Lung microvascular endothelial cell (primary cell): ENCODE measurements at regions not wholly inside any gene's neighbourhood (a gene's known extent, or its start where the extent isn't known, plus 50 kb on each side); places are given as distances from the start of the nearest gene placed in this dataset.

ENCODE experiments used
- DNase-seq, 2 donors: peaks; one replicate each; pipeline versions ENCODE4 v3.0.0 to v3.0.0-alpha.2; 2010; ENCODE audit warnings: low read depth in 2 of 2

DNA sequence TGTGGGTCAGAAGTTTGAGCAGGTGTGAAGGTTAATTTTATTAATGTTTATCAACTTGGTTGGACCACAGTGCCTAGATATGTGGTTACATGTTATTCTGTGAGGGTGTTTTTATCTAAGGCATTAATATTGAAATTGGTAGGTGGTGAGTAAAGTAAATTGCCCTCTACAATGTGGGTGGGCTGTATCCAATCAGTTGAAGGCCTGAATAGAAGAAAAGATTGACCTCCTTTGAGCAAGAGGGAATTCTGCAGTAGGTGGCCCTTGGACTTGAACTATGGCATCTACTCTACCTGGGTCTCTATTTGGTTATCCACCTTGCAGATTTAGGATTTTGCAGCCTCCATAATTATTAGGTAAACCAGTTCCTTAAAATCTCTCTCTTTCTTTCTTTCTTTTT is 356.8 kb upstream of the EEF2KMT start:
- DNase-seq = no peak

DNA sequence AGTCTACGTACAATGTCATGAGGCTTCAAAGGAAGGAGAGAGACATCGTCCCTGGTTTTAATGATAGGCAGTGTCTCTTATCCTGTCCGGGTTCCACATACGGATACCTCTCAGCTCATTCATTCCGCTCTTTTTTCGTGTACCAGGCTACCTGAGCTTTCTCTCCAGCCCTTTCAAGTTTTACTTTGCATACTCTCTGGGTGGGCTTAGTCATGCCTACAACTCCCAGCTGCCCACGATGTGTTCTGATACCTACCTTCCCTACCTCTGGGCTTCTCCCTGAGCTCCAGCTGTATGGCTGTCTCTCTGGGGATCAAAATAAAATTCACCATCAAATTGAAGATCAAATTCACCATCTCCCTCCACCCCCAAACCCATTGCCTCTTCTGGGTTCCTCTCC is 354.0 kb upstream of the EEF2KMT start:
- no peak for DNase-seq

DNA sequence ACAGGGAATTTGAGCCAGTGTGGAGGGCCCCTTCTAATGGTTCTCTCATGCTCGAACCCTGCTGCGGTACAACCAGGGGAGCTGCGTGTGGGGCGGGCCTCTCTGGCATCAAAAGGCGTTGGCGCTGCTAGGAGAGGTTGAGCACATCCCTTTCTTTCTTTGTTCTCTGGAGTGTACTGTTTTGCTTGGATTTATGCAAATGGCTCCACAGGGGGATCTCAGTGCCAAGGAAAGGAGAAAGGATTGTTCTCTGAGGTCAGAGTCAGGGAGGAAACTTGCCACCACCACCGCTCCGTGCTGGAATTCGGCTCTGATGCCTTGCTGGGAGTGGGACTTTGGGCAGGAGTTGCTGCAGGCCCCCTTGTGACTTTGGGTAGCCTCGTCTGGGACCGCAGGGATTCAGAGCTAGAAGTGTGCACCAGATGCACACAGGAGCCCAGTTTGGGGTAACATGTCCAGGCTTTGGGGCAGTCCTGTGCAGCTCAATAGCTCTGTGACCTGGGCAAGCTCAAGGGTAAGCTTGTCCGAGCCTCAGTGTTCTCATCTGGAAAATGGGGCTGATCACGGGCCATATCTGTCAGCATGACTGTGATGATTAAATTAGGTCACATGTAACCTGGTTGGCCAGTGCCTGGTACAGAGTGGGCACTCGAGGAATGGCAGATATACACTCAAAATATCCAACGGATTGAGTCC is 353.0 kb upstream of the EEF2KMT start:
- DNase-seq = no peak

DNA sequence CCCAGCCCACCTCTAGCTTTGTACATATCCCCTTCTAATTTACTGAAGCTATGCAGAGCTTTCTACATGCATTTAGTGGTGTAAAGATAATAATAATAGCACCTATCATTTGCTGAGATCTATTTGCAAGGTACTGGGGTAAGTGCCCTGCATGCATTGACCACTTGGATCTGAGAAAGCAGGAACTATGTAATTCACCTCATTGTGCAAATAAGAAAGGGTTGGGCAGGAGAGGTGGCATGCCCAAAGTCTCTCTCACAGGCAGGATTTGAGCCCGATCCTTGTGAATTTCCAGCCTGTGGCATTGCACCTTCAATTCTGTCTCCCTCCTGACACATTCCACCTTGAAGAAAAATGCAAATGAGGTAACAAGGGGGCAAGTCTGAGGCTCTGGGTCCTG is 352.3 kb upstream of the EEF2KMT start:
- no peak for DNase-seq

DNA sequence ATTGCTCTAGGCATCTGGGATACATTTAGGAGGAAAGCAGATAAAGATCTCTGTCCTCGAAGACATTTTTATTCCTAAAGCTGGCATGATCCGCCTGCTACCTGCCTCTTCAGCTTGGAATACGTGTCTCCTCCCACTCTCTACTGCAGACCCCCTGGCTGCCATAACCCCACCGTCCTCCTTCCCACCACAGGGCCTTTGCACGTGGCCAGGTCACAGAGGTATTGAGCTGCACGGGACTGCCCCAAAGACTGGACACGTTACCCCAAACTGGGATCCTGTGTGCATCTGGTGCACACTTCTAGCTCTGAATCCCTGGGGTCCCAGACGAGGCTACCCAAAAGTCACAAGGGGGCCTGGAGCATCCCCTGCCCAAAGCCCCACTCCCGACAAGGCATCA is 351.2 kb upstream of the EEF2KMT start:
- DNase-seq = no peak

DNA sequence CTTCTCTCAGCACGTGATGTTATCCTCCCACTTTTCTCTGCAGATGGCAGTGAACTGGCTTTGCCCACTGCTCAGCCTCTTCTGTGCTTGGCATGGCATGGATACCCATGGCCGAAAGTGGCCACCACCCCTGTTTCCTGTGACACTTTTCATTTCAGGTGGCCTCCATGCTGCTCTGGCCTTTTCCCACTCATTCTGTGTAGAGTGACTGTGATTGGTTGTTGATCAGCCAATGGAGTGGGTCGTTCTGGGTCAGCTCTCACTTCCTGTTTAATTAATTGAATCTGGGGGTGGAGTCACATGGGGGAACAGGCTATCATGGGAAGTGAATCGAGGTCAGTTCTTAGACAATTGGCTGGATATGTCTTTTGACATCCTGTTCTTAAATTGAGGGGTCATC is 350.1 kb upstream of the EEF2KMT start:
- no peak for DNase-seq

DNA sequence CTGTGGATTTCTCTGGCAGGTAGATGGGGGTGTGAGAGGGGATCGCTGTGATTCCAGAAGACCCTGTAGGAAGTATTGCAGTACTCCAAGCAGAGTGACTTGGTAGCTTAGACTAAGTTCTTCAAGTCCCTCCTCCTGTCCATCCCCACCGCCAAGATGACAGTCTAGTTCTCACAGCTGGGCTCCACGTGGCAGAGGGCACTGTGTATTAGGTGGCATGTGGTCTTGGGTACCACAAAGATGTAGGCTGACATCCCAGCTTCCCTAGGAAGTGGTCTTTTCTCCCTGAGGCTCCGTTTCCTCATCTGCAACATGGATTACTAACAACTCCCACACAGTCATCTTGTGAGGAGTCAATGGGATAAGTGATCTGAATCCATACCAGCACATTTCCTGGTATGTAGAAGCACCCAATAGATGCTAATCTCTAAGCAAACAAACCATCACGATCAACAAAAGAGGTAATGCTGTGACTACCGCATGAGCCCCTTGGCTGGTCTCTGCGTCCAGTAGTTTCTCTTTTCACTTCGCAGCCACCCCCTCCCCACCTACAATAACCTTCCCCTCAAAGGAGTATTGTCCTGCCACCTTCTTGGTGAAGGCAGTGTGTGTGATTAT is 349.1 kb upstream of the EEF2KMT start:
- no peak for DNase-seq

DNA sequence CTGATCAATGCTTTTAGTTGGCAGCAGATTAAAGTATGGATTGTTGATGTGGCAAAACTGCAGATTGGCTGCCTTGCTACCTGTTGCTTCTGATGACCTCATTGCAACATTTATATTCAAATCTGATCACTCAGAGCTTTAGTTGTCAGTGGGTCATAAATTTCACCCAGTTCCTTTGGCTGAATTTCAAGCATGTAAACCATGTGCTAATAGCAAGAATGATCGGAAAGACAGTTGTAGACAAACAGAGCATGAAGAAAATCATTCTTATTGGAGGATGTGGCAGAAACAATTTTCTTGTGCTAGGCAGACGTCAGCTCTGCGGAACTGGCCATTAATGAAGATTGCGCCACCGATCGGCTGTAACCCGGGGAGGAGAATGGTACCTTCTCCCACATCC is 346.6 kb upstream of the EEF2KMT start:
- DNase-seq = no peak

DNA sequence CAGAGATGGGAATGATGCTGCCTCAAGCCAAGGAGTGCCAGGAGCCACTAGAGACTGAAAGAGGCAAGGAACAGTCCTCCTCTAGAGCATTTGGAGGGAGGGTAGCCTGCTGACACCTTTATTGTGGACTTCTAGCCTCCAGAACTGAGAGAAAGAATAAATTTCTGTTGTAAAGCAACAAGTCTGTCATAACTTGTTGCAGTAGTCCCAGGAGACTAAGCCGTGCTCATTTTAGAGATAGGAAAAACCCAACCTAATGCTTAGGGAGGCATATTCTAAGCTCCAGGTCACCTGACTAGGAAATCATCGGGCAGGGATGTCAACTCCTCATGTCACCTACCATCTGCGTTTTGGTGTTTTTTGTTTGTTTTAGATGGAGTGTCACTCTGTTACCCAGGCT is 345.4 kb upstream of the EEF2KMT start:
- DNase-seq = no peak

DNA sequence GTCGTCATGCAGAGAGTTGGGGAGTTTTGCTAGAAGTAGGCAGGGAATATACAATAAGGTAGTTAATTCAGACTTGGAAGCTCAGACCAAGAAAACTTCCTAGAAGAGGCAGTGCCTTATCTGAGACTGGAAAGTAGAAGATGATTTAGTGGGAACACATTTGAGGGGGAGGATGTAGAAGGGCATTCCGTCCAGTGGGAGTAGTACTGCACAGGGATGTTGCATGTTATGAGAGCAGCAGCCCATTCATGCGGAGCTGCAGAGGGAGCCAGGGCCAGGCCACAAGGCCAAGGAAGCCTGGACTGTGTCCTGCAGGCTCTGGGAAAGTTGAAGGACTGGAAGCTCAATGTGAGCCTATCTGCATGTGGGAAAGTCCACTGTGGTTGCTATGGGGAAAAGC is 344.5 kb upstream of the EEF2KMT start:
- DNase-seq = no peak

DNA sequence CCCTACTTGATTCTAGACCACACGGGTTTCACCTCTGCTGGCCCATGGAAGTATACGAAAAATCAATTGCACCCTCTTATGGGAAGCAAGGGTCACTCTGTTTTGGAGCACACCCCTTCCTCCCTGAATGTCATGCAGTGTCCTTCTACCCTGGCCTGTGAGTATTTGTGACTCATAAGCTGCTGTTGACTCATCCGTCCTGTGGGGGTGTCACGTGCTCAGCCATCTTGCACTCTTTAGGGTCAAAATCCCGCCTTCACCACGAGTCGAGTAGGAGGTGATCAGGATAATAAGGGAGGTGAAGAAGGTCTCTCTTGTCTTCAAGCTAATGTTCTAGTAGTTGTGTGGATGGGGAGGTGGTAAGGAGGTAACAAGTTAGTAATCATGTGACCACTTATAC is 341.0 kb upstream of the EEF2KMT start:
- DNase-seq = no peak

DNA sequence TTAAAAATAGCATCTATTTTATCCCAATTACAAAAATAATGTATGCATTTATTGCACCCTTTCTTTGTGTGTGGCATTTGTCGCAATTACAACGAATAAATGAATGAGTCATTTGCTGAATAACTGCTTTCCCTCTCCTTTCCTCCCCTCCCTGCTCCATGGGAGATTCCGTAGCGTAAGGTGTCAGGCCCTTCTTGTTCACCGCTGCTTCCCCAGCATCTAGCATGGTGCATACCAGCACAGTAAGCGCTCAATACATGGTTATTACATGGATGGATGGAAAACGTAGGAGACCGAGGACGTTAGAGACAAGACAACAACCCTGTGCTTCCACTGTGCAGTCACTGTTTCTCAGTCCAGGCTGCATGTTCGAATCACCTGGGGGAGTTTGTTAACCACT is 336.0 kb upstream of the EEF2KMT start:
- no peak for DNase-seq

DNA sequence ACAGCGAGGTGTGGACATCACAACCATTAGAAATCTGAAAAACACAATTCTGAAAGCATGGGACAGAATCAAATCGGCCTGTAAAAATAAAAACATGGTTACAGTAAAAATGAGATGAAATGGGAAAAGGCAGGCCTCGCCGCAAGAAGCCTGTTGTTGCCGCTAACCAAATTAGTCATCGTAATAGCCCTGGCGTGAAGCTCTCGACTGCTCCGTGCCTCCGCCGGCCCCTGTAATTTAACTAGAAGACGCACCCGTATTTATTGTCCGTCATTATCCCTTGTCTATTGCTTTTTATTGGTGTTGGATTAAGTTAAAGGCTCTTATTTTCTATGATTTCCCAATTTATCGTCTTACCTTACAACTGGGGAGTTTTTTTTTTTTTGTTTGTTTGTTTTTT is 334.6 kb upstream of the EEF2KMT start:
- no peak for DNase-seq

DNA sequence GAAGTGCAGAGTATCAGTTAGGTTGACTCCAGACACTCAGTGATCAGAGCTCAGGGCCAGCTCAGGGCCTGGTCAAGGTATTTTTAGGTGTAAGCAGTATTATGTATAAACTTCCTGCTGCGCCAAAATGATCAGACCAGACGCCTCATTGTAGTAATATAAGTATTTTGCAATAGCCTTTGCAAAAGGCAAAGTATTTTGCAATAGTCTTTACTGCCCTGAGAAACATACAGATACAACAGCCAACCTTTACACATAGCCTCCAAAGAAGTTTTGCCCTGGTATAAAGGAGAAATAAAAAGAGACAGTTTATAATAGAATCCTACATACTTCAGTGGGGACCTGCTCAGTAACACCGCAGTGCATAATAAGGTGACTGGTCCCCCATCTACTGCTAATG is 333.0 kb upstream of the EEF2KMT start:
- DNase-seq = no peak

DNA sequence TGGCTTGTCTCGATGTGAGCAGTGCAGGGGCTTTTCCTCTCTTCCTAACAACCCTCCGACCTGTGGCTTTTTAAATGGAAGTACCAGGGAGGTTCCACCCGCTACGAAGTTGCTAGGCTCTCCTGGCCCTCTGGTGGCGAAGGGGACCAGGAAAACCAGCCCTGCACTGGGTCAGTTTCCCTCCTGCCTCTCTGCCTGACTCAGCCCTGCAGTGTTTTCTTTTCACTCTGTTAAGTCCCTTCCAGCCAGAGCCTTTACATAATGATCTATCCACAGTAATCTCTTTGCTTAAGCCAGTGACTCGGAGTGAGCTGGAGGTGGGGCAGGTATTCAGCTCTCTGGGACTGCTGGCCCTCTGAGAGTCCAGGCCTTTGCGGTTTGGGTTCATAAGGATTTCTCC is 331.3 kb upstream of the EEF2KMT start:
- no peak for DNase-seq

DNA sequence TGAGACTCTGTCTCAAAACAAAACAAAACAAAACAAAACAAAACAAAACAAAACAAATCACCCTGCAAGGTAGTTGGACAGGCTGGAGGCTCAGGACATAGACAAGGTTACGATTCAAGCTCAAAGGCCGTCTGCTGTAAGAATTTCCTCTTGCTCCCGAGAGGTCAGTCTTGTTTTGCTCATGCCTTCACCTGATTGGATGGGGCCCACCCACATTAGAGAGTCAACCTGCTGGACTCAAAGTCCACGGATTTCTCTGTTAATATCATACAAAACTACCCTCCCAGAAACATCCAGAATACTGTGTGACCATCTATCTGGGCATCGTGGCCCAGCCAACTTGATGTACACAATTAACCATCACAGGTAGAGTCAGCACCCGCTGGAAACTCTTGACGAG is 330.0 kb upstream of the EEF2KMT start:
- DNase-seq = no peak

DNA sequence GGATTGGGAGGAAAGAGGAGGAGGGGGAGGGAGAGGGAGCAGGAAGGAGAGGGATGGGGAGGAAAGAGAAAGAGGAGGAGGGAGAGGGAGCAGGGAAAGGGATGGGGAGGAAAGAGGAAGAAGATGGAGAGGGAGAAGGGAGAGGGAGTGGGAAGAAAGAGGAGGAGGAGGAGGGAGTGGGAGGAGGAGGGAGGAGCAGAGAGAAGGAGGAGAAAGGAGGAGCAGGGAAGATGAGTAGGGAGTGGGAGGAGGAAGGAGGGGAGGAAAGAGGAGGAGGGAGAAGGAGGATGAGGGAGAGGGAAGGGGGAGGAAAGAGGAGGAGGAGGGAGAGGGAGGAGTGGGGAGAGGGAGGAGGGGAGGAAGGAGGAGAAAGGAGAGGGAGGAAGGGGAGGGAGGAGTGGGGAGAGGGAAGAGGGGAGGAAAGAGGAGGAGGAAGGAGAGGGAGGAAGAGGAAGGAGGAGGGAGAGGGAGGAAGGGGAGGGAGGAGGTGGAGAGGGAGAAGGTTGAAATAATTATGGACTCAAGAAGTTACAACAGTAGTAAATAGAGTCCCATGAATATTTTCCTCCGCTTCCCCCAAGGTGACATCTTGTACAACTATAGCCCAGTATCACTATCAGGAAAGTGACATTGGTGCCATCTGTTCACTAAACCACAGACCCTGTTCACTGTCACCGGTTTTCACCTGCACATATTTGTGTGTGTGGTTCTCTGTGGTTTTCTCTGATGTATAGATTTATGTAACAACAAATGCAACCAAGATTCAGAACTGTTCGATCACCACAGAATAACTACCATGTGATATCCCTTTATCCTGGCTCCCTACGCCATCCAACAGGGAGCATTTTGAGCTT is 325.3 kb upstream of the EEF2KMT start:
- DNase-seq = no peak

DNA sequence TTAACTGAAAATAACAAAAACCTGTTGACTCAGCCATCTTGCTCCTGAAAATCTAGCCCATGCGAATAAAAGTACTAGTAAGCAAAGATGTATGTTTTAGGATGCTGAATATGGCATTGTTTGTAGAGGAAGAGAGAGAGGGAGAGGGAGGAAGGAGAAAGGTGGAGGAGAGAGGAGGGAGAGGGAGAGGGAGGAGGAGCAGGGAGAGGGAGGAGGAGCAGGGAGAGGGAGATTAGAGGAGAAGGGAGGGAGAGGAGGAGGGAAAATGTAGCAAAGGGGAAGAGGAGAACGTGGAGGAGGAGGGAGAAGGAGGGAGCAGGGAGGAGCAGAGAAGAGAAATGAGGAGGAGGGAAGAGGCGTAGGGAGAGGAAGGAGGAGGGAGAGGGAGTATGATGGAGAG is 324.5 kb upstream of the EEF2KMT start:
- DNase-seq = no peak

DNA sequence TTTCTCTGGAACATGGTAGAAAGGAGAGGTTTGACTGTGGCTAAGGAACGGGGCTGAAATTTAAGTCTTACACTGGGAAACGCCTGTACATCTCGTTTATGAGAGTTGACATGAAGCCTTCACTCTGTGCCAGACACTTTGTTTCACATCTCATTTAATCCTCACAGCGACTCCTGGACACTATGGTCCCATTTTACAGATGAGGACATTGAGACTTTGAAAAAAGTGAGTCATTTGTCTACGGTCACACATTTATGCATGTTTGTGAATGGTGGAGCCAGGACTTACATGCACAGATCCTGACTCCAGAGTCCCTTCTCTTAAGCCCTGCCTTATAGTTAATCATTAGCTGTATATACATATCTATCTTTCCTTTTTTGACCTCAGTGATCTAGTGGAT is 318.4 kb upstream of the EEF2KMT start:
- no peak for DNase-seq

DNA sequence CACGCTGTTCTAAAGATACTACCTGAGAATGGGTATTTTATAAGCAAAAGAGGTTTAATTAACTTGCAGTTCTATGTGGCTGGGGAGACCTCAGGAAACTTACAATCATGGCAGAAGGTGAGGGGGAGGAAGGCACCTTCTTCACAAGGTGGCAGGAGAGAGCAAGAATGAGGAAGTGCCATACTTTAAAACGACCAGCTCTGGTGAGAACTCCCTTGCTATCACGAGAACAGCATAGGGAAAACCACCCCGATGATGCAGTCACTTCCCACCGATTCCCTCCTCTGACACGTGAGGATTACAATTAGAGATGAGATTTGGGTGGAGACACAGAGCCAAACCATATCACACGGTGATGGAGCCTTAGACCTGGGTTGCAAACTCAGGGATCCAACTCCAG is 317.5 kb upstream of the EEF2KMT start:
- no peak for DNase-seq

DNA sequence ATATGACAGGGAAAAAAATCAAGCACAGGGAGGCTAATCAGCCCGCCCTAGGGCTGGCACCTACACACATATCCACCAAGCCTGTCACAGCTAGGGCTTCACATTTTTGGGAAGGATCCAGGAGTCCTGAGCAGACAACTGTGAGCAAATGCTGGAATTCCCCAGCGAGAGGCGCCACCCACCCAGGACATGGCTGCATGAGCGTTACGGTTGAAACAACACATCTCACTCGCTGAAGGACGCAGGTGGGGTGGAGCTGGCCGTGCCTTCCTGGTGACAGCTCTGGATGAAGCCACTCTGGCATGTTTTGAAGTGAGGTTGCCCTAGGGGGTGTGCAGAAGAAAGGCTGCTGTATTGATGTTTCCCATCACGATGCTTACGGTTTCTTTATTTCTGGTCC is 315.1 kb upstream of the EEF2KMT start:
- no peak for DNase-seq

DNA sequence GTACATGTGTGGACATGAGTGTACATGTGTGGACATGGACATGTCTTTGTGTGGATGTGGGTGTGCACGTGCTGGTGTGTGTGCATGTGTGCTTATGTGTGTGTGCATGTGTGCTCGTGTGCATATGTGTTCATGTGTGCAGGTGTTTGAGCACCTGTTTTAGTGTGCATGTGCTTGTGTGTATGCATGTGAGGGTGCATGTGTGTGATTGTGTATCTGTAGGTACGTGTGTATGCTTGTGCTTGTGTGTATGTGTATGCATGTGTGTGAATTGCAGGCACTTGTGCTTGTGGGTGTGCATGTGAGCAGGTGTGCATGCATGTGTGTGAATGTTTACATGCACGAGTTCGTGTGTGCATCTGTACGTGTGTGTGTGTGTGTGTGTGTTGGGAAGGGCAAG is 300.6 kb upstream of the EEF2KMT start:
- no peak for DNase-seq

DNA sequence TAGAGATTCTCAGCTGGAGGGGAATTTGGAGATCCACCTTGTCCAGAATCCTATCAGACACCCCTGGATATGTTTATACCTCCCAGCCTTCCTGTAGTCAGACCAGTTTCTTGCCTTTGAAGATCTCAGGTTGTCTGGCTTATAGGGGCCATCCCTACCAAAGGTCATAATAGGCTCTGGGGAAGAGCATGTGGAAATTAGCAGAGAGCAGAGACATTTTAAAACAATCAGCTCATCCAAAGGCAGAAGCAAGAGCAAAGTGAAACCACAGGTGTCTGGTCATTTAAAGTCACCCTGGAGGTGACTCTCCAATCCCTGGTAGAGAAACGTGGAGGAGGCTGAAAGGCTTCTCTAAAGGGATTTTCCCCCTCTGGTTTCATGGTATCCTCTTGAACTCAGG is 299.3 kb upstream of the EEF2KMT start:
- DNase-seq = no peak
